GM12892 (cell line): ENCODE measurements at regions not wholly inside any gene's neighbourhood (a gene's known extent, or its start where the extent isn't known, plus 50 kb on each side); places are given as distances from the start of the nearest gene placed in this dataset.

ENCODE experiments used
- POLR2A ChIP-seq: IDR thresholded peaks from 2 replicates; pipeline ENCODE4 v1.6.1; 2011; ENCODE audit warnings: low read depth, low read length, control low read depth
- POLR2AphosphoS5 ChIP-seq: IDR thresholded peaks from 2 replicates; pipeline ENCODE4 v1.6.1; 2011; ENCODE audit warnings: low read depth, low read length, control low read depth

GRCh38 chr6:1176567-1176966 lies 135.3 kb upstream of the FOXQ1 start:
- no peak for TF ChIP-seq POLR2AphosphoS5
- TF ChIP-seq POLR2A, result no peak
